Endothelial cell of umbilical vein (primary cell): ENCODE measurements at regions not wholly inside any gene's neighbourhood (a gene's known extent, or its start where the extent isn't known, plus 50 kb on each side); places are given as distances from the start of the nearest gene placed in this dataset.

Source experiments
- BruUV-seq: library from RNA; stranded (reverse); fragments of 400-500 nt; replicated peaks from 2 replicates; lab custom pipeline; 2021; lab: Mats Ljungman, UMichigan
- CTCF ChIA-PET: fragments of 300-600, 350-600 bp; sonication (Branson Sonifier 250); formaldehyde crosslinking; loops from one replicate; lab custom pipeline; 2021; ENCODE audit warnings: antibody characterized with exemption, inconsistent platforms; lab: Charles Lee
- POLR2A ChIA-PET: fragments of 300-600, 350-600 bp; sonication (Branson Sonifier 250); formaldehyde crosslinking; loops from one replicate; lab custom pipeline; 2021; ENCODE audit warnings: antibody characterized with exemption, inconsistent platforms; lab: Charles Lee
- DNase-seq: peaks from one replicate; pipeline ENCODE4 v3.0.0-alpha.2; 2011; ENCODE audit warnings: low read depth, low spot score
- FAIRE-seq: peaks from 2 replicates; lab custom pipeline; 2011; peaks lifted over from hg19 to GRCh38; lab: Jason Lieb, UNC
- H2AFZ ChIP-seq: 2 replicates; pipeline ENCODE4 v1.6.0; 2012; ENCODE audit warnings: low read depth, low read length, control low read depth, inconsistent platforms
- H3K27ac ChIP-seq: 2 replicates; pipeline ENCODE4 v1.5.1; 2011; ENCODE audit warnings: low read depth, mild to moderate bottlenecking, control low read depth, low read length, moderate library complexity; ENCODE audit not compliant: insufficient read depth
- H3K27me3 ChIP-seq, 2 experiments: 2 replicates each; pipeline versions ENCODE4 v1.6.0 to v1.6.1; 2011; ENCODE audit warnings: low read length in 2 of 2, mixed read lengths in 1 of 2; ENCODE audit not compliant: control insufficient read depth in 2 of 2, insufficient read depth in 2 of 2
- H3K36me3 ChIP-seq, 2 experiments: 2 replicates in 1 of 2; 3 replicates in 1 of 2; pipeline ENCODE4 v1.5.1; 2011; ENCODE audit warnings: low read length in 2 of 2, mild to moderate bottlenecking in 1 of 2, moderate library complexity in 1 of 2; ENCODE audit not compliant: control insufficient read depth in 2 of 2, insufficient read depth in 2 of 2; ENCODE audit errors: extremely low read depth in 1 of 2
- H3K4me1 ChIP-seq: 3 replicates; pipeline ENCODE4 v1.5.1; 2011; ENCODE audit warnings: mild to moderate bottlenecking, low read length; ENCODE audit not compliant: control insufficient read depth, insufficient read depth; ENCODE audit errors: extremely low read depth
- H3K4me2 ChIP-seq: 2 replicates; pipeline ENCODE4 v1.6.1; 2011; ENCODE audit warnings: low read length, control low read depth, mixed read lengths; ENCODE audit not compliant: insufficient read depth
- H3K4me3 ChIP-seq, 3 experiments: fragments of 200-600 bp in 1 of 3; sonication (generic), shearing (Covaris generic) in 1 of 3; replicated peaks in 1 of 3; 2 replicates each; pipeline ENCODE4 v1.5.1; 2011 to 2016; ENCODE audit warnings: control low read depth in 3 of 3, low read length in 3 of 3, mild to moderate bottlenecking in 2 of 3, inconsistent platforms in 1 of 3, low read depth in 1 of 3, moderate library complexity in 1 of 3; ENCODE audit not compliant: insufficient read depth in 1 of 3
- H3K79me2 ChIP-seq: 2 replicates; pipeline ENCODE4 v1.6.0; 2012; ENCODE audit warnings: low read length, inconsistent platforms; ENCODE audit not compliant: control insufficient read depth, insufficient read depth
- H3K9ac ChIP-seq: replicated peaks from 2 replicates; pipeline ENCODE3; 2011; ENCODE audit warnings: low read length, control low read depth; ENCODE audit not compliant: insufficient read depth; ENCODE audit errors: extremely low read depth
- H3K9me1 ChIP-seq: replicated peaks from 3 replicates; pipeline ENCODE4 v1.6.0; 2011; ENCODE audit warnings: mild to moderate bottlenecking, low read length; ENCODE audit not compliant: control insufficient read depth, insufficient read depth; ENCODE audit errors: extremely low read depth
- H3K9me3 ChIP-seq: replicated peaks from 2 replicates; pipeline ENCODE4 v1.5.1; 2012; ENCODE audit warnings: low read length, inconsistent platforms; ENCODE audit not compliant: control insufficient read depth, insufficient read depth
- H4K20me1 ChIP-seq: replicated peaks from 2 replicates; pipeline ENCODE3; 2011; ENCODE audit warnings: mild to moderate bottlenecking, low read length; ENCODE audit not compliant: control insufficient read depth, insufficient read depth; ENCODE audit errors: extremely low read depth
- EZH2 ChIP-seq: IDR thresholded peaks from 2 replicates; pipeline ENCODE4 v1.6.1; 2012; ENCODE audit warnings: borderline replicate concordance, low read depth, mild to moderate bottlenecking, moderate library complexity, low read length, inconsistent platforms; ENCODE audit not compliant: severe bottlenecking
- FOS ChIP-seq: IDR thresholded peaks from 2 replicates; pipeline ENCODE4 v1.6.1; 2011; ENCODE audit warnings: mild to moderate bottlenecking, low read length, moderate library complexity, borderline replicate concordance; ENCODE audit not compliant: insufficient read depth
- GATA2 ChIP-seq: IDR thresholded peaks from 2 replicates; pipeline ENCODE4 v1.7.0; 2011; ENCODE audit warnings: low read depth, mild to moderate bottlenecking, moderate library complexity, mixed read lengths, low read length; ENCODE audit not compliant: insufficient read length, insufficient read depth
- JUN ChIP-seq: IDR thresholded peaks from 2 replicates; pipeline ENCODE4 v1.6.1; 2011; ENCODE audit warnings: borderline replicate concordance, low read depth; ENCODE audit not compliant: insufficient read length, insufficient read depth
- MYC ChIP-seq: IDR thresholded peaks from one replicate; pipeline ENCODE4 v1.6.1; 2011; ENCODE audit warnings: mild to moderate bottlenecking, low read depth, low read length
- POLR2A ChIP-seq: IDR thresholded peaks from 2 replicates; pipeline ENCODE4 v1.6.1; 2012; ENCODE audit warnings: low read depth, mild to moderate bottlenecking, control low read depth, low read length
- POLR2AphosphoS5 ChIP-seq: IDR thresholded peaks from 2 replicates; pipeline ENCODE4 v1.6.1; 2012; ENCODE audit warnings: low read depth, mild to moderate bottlenecking, control low read depth, low read length, moderate library complexity; ENCODE audit not compliant: insufficient read depth
- dilution Hi-C: fragments of 300-500 bp; cut with MboI; formaldehyde crosslinking; loops from one replicate; pipeline ENCODE4 v1.15.0; 2019; ENCODE audit warnings: low sequenced_read_pairs; ENCODE audit not compliant: extremely low pct_ligation_motif_present
- intact Hi-C: fragments of 100-400 bp; cut with micrococcal nuclease; formaldehyde crosslinking; loops from one replicate; pipeline ENCODE4 v1.10.0; 2022
- TF ChIP-seq, protein P1 (sequence below): IDR thresholded peaks from 2 replicates; pipeline ENCODE4 v1.6.1; 2011; ENCODE audit not compliant: insufficient read depth, insufficient read length
- TF ChIP-seq, protein P2 (sequence below), 2 donors: IDR thresholded peaks; 1 replicate in 1 of 2; 2 replicates in 1 of 2; pipeline ENCODE4 v1.5.1; 2011; ENCODE audit warnings: low read length in 2 of 2, mild to moderate bottlenecking in 2 of 2, moderate library complexity in 2 of 2, control low read depth in 1 of 2, inconsistent platforms in 1 of 2, low read depth in 1 of 2; ENCODE audit not compliant: insufficient read depth in 1 of 2; ENCODE audit errors: extremely low read depth in 1 of 2

DNA sequence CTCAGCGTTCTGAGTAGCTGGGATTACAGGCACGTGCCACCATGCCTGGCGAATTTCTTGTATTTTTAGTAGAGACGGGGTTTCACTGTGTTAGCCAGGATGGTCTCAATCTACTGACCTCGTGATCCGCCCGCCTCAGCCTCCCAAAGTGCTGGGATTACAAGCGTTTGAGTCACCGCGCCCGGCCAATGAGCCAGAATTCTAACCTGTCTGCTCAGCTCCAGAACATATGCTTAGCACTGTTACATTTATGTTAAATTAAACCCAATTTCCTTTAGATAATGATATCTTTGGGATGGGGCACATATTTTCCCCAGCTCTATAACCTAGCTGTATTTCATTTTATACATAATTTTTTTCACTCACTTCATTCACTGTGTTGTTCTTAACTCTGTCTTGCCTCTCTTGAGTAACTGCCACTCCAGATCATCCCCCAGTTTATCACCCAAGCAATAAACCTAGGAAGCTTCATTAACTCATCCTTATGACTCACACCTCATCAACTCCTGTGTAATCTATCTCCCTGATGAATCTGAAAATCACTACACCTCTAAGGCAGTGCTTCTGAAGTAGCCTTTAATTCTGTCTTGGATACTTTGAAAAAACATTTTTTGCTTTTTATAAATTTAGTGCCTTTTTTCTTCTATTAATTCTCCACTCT, 559.7 kb upstream of the ZWINT start:
- Histone ChIP-seq H3K4me3 (no peak overlapping the region), H3K9me3 (no peaks in the 10 kb centered on the region), H3K27me3 (no peaks in the 10 kb centered on the region), H2AFZ (no peak overlapping the region), H3K79me2 (no peaks in the 10 kb centered on the region), H4K20me1 (no peaks in the 10 kb centered on the region), H3K27ac (no peak overlapping the region), H3K9ac (no peak overlapping the region), H3K4me2 (no peak overlapping the region), H3K4me1 (no peaks in the 10 kb centered on the region), H3K36me3 (no peaks in the 10 kb centered on the region), H3K9me1 (no peaks in the 10 kb centered on the region)
- dilution Hi-C loops (no loop called here), intact Hi-C loops (no loop called here)
- CTCF ChIA-PET, result no interaction called here
- TF ChIP-seq POLR2AphosphoS5 (no peak), FOS (no peak), EZH2 (no peak), MYC (no peak), JUN (no peak), GATA2 (no peak), POLR2A (no peak)
- TF ChIP-seq, protein P1, sequence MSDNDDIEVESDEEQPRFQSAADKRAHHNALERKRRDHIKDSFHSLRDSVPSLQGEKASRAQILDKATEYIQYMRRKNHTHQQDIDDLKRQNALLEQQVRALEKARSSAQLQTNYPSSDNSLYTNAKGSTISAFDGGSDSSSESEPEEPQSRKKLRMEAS, result no peak
- TF ChIP-seq, protein P2, sequence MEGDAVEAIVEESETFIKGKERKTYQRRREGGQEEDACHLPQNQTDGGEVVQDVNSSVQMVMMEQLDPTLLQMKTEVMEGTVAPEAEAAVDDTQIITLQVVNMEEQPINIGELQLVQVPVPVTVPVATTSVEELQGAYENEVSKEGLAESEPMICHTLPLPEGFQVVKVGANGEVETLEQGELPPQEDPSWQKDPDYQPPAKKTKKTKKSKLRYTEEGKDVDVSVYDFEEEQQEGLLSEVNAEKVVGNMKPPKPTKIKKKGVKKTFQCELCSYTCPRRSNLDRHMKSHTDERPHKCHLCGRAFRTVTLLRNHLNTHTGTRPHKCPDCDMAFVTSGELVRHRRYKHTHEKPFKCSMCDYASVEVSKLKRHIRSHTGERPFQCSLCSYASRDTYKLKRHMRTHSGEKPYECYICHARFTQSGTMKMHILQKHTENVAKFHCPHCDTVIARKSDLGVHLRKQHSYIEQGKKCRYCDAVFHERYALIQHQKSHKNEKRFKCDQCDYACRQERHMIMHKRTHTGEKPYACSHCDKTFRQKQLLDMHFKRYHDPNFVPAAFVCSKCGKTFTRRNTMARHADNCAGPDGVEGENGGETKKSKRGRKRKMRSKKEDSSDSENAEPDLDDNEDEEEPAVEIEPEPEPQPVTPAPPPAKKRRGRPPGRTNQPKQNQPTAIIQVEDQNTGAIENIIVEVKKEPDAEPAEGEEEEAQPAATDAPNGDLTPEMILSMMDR (IDR thresholded peaks at IDR 0.05; ENCODE audit: extremely low read depth in 1 of 2, insufficient read depth in 1 of 2, low read depth in 1 of 2, low read length in 2 of 2), result no peak
- FAIRE-seq (no peak), DNase-seq (no peak)
- BruUV-seq, result no TSS peak
- POLR2A ChIA-PET, result no interaction called here
